H1 (cell line): ENCODE measurements at regions not wholly inside any gene's neighbourhood (a gene's known extent, or its start where the extent isn't known, plus 50 kb on each side); places are given as distances from the start of the nearest gene placed in this dataset.
"Not testable (repeated sequence)": the region's sequence is repeated elsewhere in the genome, so short reads cannot be mapped to it uniquely, and the experiment has no call there.

Experiments
- CTCF ChIA-PET: fragments of 300-600 bp; sonication (Branson Sonifier 250); formaldehyde crosslinking; loops from one replicate; lab custom pipeline; 2021; ENCODE audit not compliant: partially characterized antibody; lab: Charles Lee
- POLR2A ChIA-PET: fragments of 300-600 bp; sonication (Branson Sonifier 250); formaldehyde crosslinking; loops from one replicate; lab custom pipeline; 2021; ENCODE audit warnings: inconsistent platforms; ENCODE audit not compliant: partially characterized antibody; lab: Charles Lee
- DNase-seq, 2 experiments: peaks; one replicate each; pipeline versions ENCODE4 v3.0.0 to v3.0.0-alpha.2; 2010 to 2022; ENCODE audit warnings: low spot score in 2 of 2, low read depth in 1 of 2, mixed read lengths in 1 of 2
- FAIRE-seq: peaks from 2 replicates; lab custom pipeline; 2011; peaks lifted over from hg19 to GRCh38; lab: Jason Lieb, UNC
- H2AFZ ChIP-seq: 2 replicates; pipeline ENCODE4 v1.8.1; 2012; ENCODE audit warnings: low read length, inconsistent platforms
- H2AK5ac ChIP-seq: 2 replicates; pipeline ENCODE4 v1.6.1; 2013; ENCODE audit warnings: low read depth, low read length
- H2BK120ac ChIP-seq: replicated peaks from 2 replicates; pipeline ENCODE3; 2013; ENCODE audit warnings: low read depth, low read length, inconsistent platforms
- H2BK12ac ChIP-seq: 2 replicates; pipeline ENCODE4 v1.6.1; 2013; ENCODE audit warnings: low read depth, low read length
- H2BK15ac ChIP-seq: 2 replicates; pipeline ENCODE4 v1.6.1; 2013; ENCODE audit warnings: low read length
- H2BK20ac ChIP-seq: 2 replicates; pipeline ENCODE4 v1.6.1; 2013; ENCODE audit warnings: low read length
- H2BK5ac ChIP-seq: 2 replicates; pipeline ENCODE4 v1.6.1; 2013; ENCODE audit warnings: low read depth, low read length
- H3K14ac ChIP-seq: 2 replicates; pipeline ENCODE4 v1.6.1; 2013; ENCODE audit warnings: inconsistent platforms; ENCODE audit not compliant: insufficient read length
- H3K18ac ChIP-seq: 2 replicates; pipeline ENCODE4 v1.6.1; 2013; ENCODE audit warnings: low read length; ENCODE audit errors: extremely low read depth
- H3K23ac ChIP-seq: 2 replicates; pipeline ENCODE4 v1.6.1; 2013; ENCODE audit warnings: inconsistent platforms; ENCODE audit not compliant: insufficient read length
- H3K23me2 ChIP-seq: 2 replicates; pipeline ENCODE4 v1.6.1; 2013; ENCODE audit warnings: low read depth, low read length
- H3K27ac ChIP-seq: 2 replicates; pipeline ENCODE4 v1.6.1; 2011; ENCODE audit warnings: low read depth, low read length, inconsistent platforms
- H3K27me3 ChIP-seq, 4 experiments: replicated peaks in 1 of 4; 1 replicate in 1 of 4; 2 replicates in 3 of 4; pipeline versions ENCODE4 v1.6.1 to v1.8.1; 2011 to 2013; ENCODE audit warnings: low read length in 3 of 4, mild to moderate bottlenecking in 3 of 4, inconsistent platforms in 2 of 4, mixed read lengths in 2 of 4, moderate library complexity in 1 of 4; ENCODE audit not compliant: control insufficient read depth in 3 of 4, insufficient read depth in 3 of 4; ENCODE audit errors: extremely low read depth in 1 of 4
- H3K36me3 ChIP-seq, 4 experiments: 2 replicates each; pipeline versions ENCODE4 v1.6.1 to v1.8.1; 2011 to 2013; ENCODE audit warnings: mild to moderate bottlenecking in 4 of 4, low read length in 3 of 4, moderate library complexity in 2 of 4, control low read depth in 1 of 4, inconsistent platforms in 1 of 4; ENCODE audit not compliant: insufficient read depth in 4 of 4, control insufficient read depth in 2 of 4
- H3K4ac ChIP-seq: replicated peaks from 2 replicates; pipeline ENCODE3; 2013; ENCODE audit warnings: low read length, low read depth, mixed read lengths, inconsistent platforms; ENCODE audit not compliant: insufficient read length
- H3K4me1 ChIP-seq, 4 experiments: replicated peaks in 1 of 4; 1 replicate in 1 of 4; 2 replicates in 3 of 4; pipeline versions ENCODE4 v1.6.1 to v1.8.1; 2011 to 2013; ENCODE audit warnings: low read length in 3 of 4, inconsistent platforms in 2 of 4, mixed read lengths in 1 of 4; ENCODE audit not compliant: insufficient read depth in 4 of 4, control insufficient read depth in 3 of 4
- H3K4me2 ChIP-seq, 2 experiments: 2 replicates each; pipeline versions ENCODE4 v1.6.1 to v1.8.1; 2011 to 2013; ENCODE audit warnings: low read depth in 2 of 2, low read length in 2 of 2, control low read depth in 1 of 2, inconsistent platforms in 1 of 2, mild to moderate bottlenecking in 1 of 2; ENCODE audit not compliant: insufficient read depth in 1 of 2
- H3K4me3 ChIP-seq, 4 experiments: fragments of 200-600, 300-600 bp in 1 of 4; sonication (generic), shearing (Covaris generic), sonication (Bioruptor Twin) in 1 of 4; 2 replicates each; pipeline versions ENCODE4 v1.5.1 to v1.8.1; 2011 to 2016; ENCODE audit warnings: low read length in 4 of 4, low read depth in 3 of 4, control low read depth in 2 of 4, inconsistent platforms in 2 of 4, mild to moderate bottlenecking in 2 of 4, mixed read lengths in 1 of 4, moderate library complexity in 1 of 4; ENCODE audit not compliant: insufficient read depth in 2 of 4; ENCODE audit errors: extremely low read depth in 1 of 4
- H3K56ac ChIP-seq: replicated peaks from 2 replicates; pipeline ENCODE3; 2013; ENCODE audit warnings: low read depth, mild to moderate bottlenecking, mixed read lengths, low read length, inconsistent platforms; ENCODE audit not compliant: insufficient read length
- H3K79me1 ChIP-seq: 2 replicates; pipeline ENCODE4 v1.6.1; 2013; ENCODE audit warnings: low read depth, low read length, control low read depth
- H3K79me2 ChIP-seq, 2 experiments: 2 replicates each; pipeline versions ENCODE4 v1.6.1 to v1.8.1; 2012 to 2013; ENCODE audit warnings: low read length in 2 of 2, mild to moderate bottlenecking in 2 of 2, inconsistent platforms in 1 of 2; ENCODE audit not compliant: insufficient read depth in 2 of 2, control insufficient read depth in 1 of 2
- H3K9ac ChIP-seq, 4 experiments: replicated peaks in 1 of 4; 1 replicate in 1 of 4; 2 replicates in 3 of 4; pipeline versions ENCODE4 v1.6.1 to v1.8.1; 2011 to 2013; ENCODE audit warnings: low read depth in 3 of 4, low read length in 3 of 4, control low read depth in 2 of 4, mild to moderate bottlenecking in 2 of 4, moderate library complexity in 2 of 4, inconsistent platforms in 1 of 4; ENCODE audit errors: extremely low read depth in 1 of 4
- H3K9me3 ChIP-seq, 2 experiments: 2 replicates each; pipeline versions ENCODE4 v1.6.1 to v1.8.1; 2012 to 2013; ENCODE audit warnings: mild to moderate bottlenecking in 2 of 2, moderate library complexity in 2 of 2, control low read depth in 1 of 2, inconsistent platforms in 1 of 2, low read depth in 1 of 2, low read length in 1 of 2, mixed read lengths in 1 of 2; ENCODE audit not compliant: insufficient read depth in 2 of 2
- H4K20me1 ChIP-seq, 2 experiments: replicated peaks in 1 of 2; 2 replicates each; pipeline versions ENCODE3 to v1.8.1; 2011 to 2013; ENCODE audit warnings: inconsistent platforms in 2 of 2, low read length in 2 of 2, mild to moderate bottlenecking in 1 of 2; ENCODE audit not compliant: insufficient read depth in 2 of 2, control insufficient read depth in 1 of 2
- H4K5ac ChIP-seq: 2 replicates; pipeline ENCODE4 v1.6.1; 2013; ENCODE audit warnings: low read length, low read depth, mixed read lengths, inconsistent platforms; ENCODE audit not compliant: insufficient read length
- H4K8ac ChIP-seq: 2 replicates; pipeline ENCODE4 v1.8.0; 2013; ENCODE audit warnings: mild to moderate bottlenecking, moderate library complexity, low read length, inconsistent platforms; ENCODE audit not compliant: insufficient read depth; ENCODE audit errors: extremely low read depth
- H4K91ac ChIP-seq: replicated peaks from 2 replicates; pipeline ENCODE3; 2013; ENCODE audit warnings: low read length, mixed read lengths, inconsistent platforms; ENCODE audit not compliant: insufficient read length
- JUN ChIP-seq: IDR thresholded peaks from 2 replicates; pipeline ENCODE4 v1.6.1; 2011; ENCODE audit warnings: low read depth, mild to moderate bottlenecking, improper control_type of control experiment, low read length
- POLR2A ChIP-seq, 2 experiments: IDR thresholded peaks; 1 replicate in 1 of 2; 2 replicates in 1 of 2; pipeline ENCODE4 v1.6.1; 2011; ENCODE audit warnings: low read depth in 2 of 2, low read length in 2 of 2, mild to moderate bottlenecking in 2 of 2; ENCODE audit errors: control extremely low read depth in 1 of 2
- WGBS, 2 experiments: shearing (Covaris generic) in 1 of 2; methylation state at CpG; one replicate each; pipeline versions ENCODE4 v1.1.6 to v1.1.7; 2013 to 2015; ENCODE audit warnings: low lambda C conversion rate in 2 of 2, mixed read lengths in 2 of 2, inconsistent platforms in 1 of 2, low coverage in 1 of 2, missing lambda C conversion rate in 1 of 2; ENCODE audit not compliant: insufficient replicate concordance in 2 of 2, insufficient coverage in 1 of 2, insufficient read length in 1 of 2; ENCODE audit errors: extremely low coverage in 1 of 2, missing lambda C conversion rate in 1 of 2; 5-methylcytosine and 5-hydroxymethylcytosine counted together

DNA sequence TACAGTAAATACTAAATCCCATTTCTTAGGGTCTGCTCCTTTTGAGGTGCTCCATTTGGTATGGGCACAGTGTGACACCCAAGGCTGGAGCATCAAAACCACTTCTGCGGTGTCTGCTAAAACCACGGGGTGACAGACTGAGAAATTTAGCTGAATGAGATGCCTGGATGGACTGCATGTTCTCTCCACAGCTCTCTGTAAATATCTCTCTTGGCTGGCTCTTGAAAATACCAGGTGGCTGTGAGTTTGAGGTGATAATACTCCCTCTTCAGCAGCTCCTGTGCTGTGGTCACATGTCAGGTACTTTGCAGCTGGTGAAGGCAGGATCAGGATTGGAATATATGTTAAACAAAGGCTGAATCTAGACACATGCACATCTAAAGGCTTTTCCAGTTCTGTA, 93.7 kb upstream of the SIMC1 start:
- no peak overlapping the region for H2BK12ac ChIP-seq
- H3K23ac ChIP-seq = no peak overlapping the region
- no peak overlapping the region for H3K56ac ChIP-seq
- no peak overlapping the region for H4K8ac ChIP-seq
- H2BK15ac ChIP-seq = no peak overlapping the region
- H3K4me1 ChIP-seq = no peaks in the 10 kb centered on the region
- no peak overlapping the region for H2BK5ac ChIP-seq
- TF ChIP-seq JUN = no peak
- no peak for TF ChIP-seq POLR2A (IDR thresholded peaks at IDR 0.05; ENCODE audit: control extremely low read depth in 1 of 2, low read depth in 2 of 2, low read length in 2 of 2)
- no peaks in the 10 kb centered on the region for H3K23me2 ChIP-seq
- no peaks in the 10 kb centered on the region for H3K36me3 ChIP-seq
- 96% methylated on average over 2 of the region's 2 CpGs; no CpG with 5 or more reads in 1 of the 2 experiments for WGBS, 2 experiments
- H3K79me2 ChIP-seq = no peaks in the 10 kb centered on the region
- H3K14ac ChIP-seq = no peak overlapping the region
- no peak for FAIRE-seq
- no peak overlapping the region for H2BK20ac ChIP-seq
- H4K5ac ChIP-seq = no peak overlapping the region
- no peak for DNase-seq
- H3K9ac ChIP-seq = no peak overlapping the region
- H3K4me3 ChIP-seq = no peak overlapping the region
- CTCF ChIA-PET = interaction anchor here (1.6 kb wide), 1 partner anchor 12 kb away, joined by 3 read pairs; no protein-coding TSS in a partner anchor
- H3K27me3 ChIP-seq = no peaks in the 10 kb centered on the region
- POLR2A ChIA-PET = interaction anchor here (1.0 to 2.1 kb wide), 2 partner anchors 10 to 217 kb away, joined by 3 to 7 read pairs; partner anchors contain the start of gene KIAA1191
- H4K20me1 ChIP-seq = no peaks in the 10 kb centered on the region
- no peak overlapping the region for H3K4ac ChIP-seq
- no peak overlapping the region for H2AK5ac ChIP-seq
- H3K4me2 ChIP-seq = no peak overlapping the region
- H2BK120ac ChIP-seq = no peak overlapping the region
- no peak overlapping the region for H3K18ac ChIP-seq
- H3K27ac ChIP-seq = no peak overlapping the region
- no peak overlapping the region for H4K91ac ChIP-seq
- H2AFZ ChIP-seq = no peak overlapping the region
- no peaks in the 10 kb centered on the region for H3K79me1 ChIP-seq
- H3K9me3 ChIP-seq = peaks cover 0 to 2% of the 10 kb centered on the region in 2 experiments; a peak in 1 of 4 replicates

- H3K27ac ChIP-seq, FAIRE-seq, H3K4me3 ChIP-seq, POLR2A ChIA-PET, H3K79me2 ChIP-seq, H2BK120ac ChIP-seq, H4K91ac ChIP-seq, H3K18ac ChIP-seq, H4K5ac ChIP-seq, H3K4ac ChIP-seq, H4K20me1 ChIP-seq, H3K23me2 ChIP-seq, H2AK5ac ChIP-seq, H3K4me2 ChIP-seq, H3K27me3 ChIP-seq, H2BK5ac ChIP-seq, H3K56ac ChIP-seq, H3K9me3 ChIP-seq, H3K79me1 ChIP-seq, H3K9ac ChIP-seq, H3K36me3 ChIP-seq, CTCF ChIA-PET, H2BK20ac ChIP-seq, H4K8ac ChIP-seq, H3K14ac ChIP-seq, H2BK12ac ChIP-seq, H3K23ac ChIP-seq, H2BK15ac ChIP-seq, DNase-seq, H2AFZ ChIP-seq: not testable (repeated sequence)
- peaks cover 0 to 15% (median 7%) of the 10 kb centered on the region in 4 experiments; a peak in 5 of 7 replicates for H3K4me1 ChIP-seq
- 87% methylated on average over 2 of the region's 3 CpGs; no CpG with 5 or more reads in 1 of the 2 experiments for WGBS, 2 experiments
Measured at GRCh38 chr5:176149948-176150347, 88.3 kb upstream of the SIMC1 start.
